Right renal pelvis (tissue), 4 donors: ENCODE measurements at regions not wholly inside any gene's neighbourhood (a gene's known extent, or its start where the extent isn't known, plus 50 kb on each side); places are given as distances from the start of the nearest gene placed in this dataset.
"Not testable (repeated sequence)": the region's sequence is repeated elsewhere in the genome, so short reads cannot be mapped to it uniquely, and the experiment has no call there.

ENCODE experiments used
- DNase-seq, 4 donors: peaks; one replicate each; pipeline ENCODE4 v3.0.0-alpha.2; 2013; ENCODE audit warnings: low read depth in 4 of 4, low spot score in 3 of 4, missing footprints in 1 of 4

- DNase-seq: no peak
Measured at GRCh38 chr3:116512281-116512680, 67.0 kb upstream of the LSAMP start.

DNA sequence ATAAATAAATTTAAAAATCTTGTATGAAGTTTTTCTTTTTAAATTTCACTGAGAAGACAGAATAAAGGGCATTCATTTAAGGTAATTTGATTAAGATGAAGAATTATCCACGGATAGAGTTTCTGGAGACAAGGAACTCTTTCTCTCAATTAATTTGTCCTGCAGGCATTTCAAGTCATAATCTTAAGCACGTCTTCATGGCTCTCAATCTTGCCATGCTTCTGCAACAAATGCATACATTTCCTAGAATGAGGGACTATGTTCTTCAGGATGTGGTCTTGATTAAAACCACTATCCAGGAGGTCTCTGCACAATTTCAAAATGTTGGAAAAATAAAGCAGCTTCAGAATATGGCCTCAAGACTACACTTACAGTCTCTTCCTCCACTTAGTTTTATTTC, 67.6 kb upstream of the LSAMP start:
- DNase-seq: no peak

DNA sequence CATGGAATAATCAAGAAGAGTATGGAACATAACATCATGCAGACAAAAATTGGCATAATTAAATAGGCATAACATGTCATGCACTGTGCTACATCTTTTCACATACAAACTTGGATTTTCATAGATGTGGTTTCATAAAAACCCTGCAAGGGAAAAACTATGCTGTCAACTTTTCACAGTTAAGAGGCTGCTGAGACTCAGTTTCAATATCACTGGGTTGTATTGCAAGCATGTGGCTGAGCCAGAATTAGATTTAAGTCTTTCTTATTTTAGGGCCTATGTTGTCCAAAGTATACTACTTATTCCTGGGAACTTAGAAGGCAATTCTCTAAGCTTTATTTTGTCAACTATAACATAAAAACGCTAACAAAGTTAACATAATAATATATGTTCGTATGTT, 70.7 kb upstream of the LSAMP start:
- DNase-seq: no peak

DNA sequence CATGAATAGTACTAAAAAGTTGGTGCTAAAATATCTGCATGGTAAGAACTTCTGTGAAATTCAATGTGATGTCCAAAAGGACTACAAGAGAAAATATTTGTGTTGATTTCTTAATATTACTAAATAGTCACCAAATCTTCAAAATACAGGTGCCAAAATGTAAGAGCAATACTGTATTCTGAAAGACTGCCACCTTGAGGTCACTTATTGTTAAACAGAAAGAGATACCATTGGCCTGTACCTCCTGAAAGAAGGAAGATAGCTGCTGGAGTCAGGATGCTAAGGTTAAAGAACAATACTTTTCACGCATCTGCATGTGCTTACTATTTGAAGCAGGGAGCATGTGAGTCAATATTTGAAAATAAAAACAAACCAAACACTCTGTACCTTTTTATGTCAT, 72.0 kb upstream of the LSAMP start:
- no peak for DNase-seq

- DNase-seq: not testable (repeated sequence)
Measured at GRCh38 chr3:116519101-116519500, 73.8 kb upstream of the LSAMP start.

GRCh38 chr3:116519823-116520222, 74.5 kb upstream of the LSAMP start:
- not testable (repeated sequence) for DNase-seq

GRCh38 chr3:116524453-116525210, 79.3 kb upstream of the LSAMP start:
- DNase-seq: no peak

GRCh38 chr3:116552246-116552645, 107.0 kb upstream of the LSAMP start:
- peak in 1 of 4 donors; percentile 4 for DNase-seq

DNA sequence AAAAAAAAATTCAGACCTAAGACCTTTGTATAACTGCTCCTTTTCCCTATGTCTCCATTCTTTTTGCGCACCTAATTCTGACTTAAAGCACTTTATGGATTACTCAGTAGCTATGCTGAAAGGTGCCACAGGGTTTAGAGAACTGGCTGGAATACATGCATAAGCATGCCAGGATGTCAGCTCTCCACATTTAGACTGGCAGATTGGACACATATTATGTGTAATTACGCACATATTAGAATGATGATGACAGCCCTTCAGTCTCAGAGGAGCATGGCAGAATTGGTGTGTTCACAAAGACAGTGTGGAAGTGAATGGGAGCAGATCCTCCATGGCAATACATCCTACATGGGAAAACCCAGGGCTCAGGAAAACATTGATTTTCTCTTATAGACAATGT, 108.1 kb upstream of the LSAMP start:
- DNase-seq: no peak

GRCh38 chr3:116561529-116561928, 116.2 kb upstream of the LSAMP start:
- DNase-seq: no peak

- DNase-seq: no peak
Measured at GRCh38 chr3:116563351-116563750, 118.1 kb upstream of the LSAMP start.

DNA sequence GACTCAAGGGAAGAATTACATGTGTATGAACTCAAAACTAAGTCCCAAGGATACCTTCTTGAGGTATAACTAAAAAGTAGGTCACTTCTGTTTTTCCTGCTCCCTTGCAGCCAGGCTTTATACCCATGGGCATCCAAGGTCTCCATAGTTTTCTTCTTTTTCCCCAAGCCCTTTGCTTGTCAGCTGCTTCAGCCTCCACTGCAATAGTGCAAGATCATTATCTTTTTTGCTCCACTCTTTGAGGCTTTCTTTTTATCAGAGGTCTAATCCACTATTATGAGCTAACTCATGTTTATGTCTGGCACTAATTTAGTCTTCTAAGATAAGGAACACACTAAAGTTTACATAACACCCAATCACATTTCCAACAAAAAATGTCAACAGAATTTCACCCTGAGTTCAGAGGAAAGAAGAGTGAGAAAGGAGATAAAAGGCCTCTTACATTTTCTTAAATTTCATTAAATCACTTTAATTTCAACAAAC, 121.2 kb upstream of the LSAMP start:
- no peak for DNase-seq

- no peak for DNase-seq
Measured at GRCh38 chr3:116569611-116570010, 124.3 kb upstream of the LSAMP start.

DNA sequence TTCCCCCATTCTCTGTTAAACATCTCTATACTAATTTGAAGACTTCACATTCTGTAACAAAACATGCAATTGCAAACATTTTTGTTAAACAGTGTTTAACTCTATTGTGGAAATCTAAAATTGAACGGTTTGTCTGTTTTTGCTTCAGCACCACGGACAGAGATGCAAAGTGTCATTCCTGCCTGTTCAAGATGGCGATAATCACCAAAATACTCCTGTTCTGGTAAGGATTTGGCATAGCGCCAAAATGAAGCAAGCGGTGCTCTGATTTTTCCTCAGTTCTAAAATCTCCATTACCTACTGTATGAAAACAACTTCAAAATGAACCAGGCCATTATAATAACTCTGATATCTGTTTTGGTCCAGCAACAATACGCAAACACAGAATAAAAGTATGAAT, 129.7 kb upstream of the TUSC7 start:
- peak; percentile 1 to 10 (median 8) for DNase-seq

DNA sequence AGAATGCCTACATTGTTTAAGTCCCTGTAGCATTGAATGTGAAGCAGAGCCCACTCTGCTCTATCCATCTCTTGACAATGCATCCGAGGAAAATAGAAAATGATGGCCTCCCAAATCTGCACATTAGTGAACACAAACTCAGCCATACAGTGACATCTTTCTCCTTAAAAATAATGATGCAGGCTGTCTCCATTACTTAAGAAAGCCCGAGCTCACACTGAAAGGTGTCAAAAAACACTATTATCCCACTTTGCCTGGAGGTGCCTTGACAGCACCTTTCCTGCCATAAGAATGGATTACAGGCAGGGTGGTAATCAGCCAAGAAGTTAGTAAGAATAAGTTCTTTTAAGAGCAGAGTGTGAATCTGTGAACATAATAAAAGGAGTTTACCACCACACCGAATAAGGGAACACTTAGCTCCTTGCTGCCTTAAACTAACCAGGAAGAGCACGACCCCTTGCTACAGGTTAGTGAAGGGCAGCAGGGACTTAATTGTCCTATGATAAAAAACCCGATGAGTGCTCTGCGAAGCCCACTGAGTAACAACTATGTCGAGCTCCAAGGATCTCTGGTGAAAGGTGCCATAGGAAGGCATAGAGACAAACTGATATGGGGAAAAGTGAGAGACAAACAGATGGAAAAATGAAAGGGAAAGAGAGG, 123.2 kb upstream of the TUSC7 start:
- no peak for DNase-seq

- DNase-seq: no peak
Measured at GRCh38 chr3:116591236-116591635, 118.3 kb upstream of the TUSC7 start.

DNA sequence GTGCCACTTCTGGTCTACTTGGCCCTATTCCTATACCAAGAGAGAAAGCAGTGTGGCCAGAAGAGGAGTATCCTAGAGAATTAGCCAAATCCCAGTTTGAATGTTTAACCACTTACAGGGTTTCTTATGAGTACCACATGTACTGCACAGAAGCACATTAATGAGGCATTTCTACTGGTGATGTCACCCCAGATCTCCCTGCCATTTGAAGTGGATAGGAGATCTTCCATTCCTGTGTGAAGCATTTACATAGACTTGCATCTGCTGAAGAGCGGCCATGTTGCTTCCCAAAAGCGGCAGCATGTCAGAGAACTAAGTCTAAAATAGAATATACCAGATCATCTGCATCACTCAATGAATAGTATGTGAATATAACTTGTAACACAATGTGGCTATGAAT, 108.4 kb upstream of the TUSC7 start:
- no peak for DNase-seq

DNA sequence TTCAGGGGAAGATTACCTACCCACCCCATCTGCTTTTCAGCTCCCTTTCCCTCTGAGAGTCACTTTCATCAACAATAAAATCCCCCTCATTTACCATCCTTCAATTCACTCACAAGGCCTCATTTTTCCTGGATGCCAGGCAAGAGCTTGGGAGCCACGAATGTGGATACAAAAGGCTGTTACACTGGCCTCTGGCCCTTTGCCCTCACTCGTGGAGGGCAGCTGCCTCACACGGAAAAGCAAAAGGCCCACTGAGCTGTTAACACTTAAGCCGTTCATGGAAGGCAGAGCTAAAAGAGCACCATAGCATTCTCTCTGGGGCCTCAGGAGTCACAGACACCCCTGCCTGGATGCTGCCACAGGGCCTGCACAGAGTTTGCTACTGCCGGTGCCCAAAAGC, 102.4 kb upstream of the TUSC7 start:
- DNase-seq: no peak

DNA sequence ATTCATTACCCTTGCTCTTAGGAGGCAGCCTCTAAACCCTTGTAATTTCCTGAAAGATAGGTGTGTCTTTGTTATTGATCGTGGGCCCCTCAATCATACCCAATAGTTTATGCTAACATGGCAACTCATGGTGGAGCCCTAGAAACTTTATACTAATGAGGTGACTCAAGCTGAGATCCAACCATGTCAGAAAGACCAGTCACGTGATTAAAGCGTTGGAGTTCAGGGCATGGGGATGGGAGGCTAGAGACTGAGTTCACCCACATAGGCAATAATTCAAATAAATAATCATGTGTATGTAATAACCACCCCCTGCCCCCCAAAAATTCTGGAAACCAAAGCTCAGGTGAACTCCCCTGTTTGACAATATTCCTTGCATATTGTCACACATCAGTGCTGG, 99.5 kb upstream of the TUSC7 start:
- DNase-seq: no peak

GRCh38 chr3:116614795-116615362, 94.7 kb upstream of the TUSC7 start:
- DNase-seq: no peak

DNA sequence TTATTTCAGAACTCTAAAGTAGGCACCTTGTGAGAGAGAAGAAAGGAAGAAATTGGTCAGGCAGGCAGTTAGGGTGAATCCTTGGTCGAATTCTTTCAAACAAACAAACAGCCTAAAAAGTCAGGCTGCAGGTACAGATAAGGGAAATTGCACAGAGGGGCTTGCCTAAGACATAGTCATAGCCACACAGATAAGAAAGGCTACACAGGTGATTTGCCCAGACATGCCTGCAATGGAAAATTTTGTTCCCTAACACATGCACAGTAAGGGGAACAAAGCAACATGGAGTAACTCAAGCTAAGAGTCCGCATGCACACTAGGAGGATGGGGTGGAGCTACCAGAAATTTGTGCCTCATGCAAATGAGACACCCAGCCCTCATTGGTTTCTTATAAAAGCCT, 91.4 kb upstream of the TUSC7 start:
- DNase-seq: no peak

- DNase-seq: no peak
Measured at GRCh38 chr3:116618930-116619329, 90.6 kb upstream of the TUSC7 start.
